ENCODE measurements at regions not wholly inside any gene's neighbourhood (a gene's known extent, or its start where the extent isn't known, plus 50 kb on each side); places are given as distances from the start of the nearest gene placed in this dataset.

DNA sequence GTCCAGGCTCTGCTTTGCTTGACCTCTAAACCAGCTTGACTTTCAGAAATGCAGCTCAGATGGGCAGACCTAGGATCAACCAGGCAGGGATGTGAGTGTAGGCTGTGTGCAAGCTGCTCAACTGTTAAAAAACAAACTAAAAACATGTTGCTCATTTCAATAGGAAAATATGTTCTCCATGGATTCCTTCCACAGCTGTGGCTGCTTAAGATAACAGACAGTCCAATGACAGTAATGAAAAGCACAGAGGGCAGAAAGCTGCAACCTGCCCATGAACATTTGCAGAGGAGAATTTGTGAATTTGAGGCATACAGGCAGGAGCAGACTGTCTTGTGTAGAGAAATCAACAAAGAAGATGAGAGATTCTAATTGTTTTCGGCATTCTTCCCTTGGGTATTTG lies 534.2 kb downstream of the CCSER2 start:
- Histone ChIP-seq H3K27me3 (ENCODE audit: control insufficient read depth, insufficient read depth, low read length) (no peaks in the 10 kb centered on the region), H3K4me1 (ENCODE audit: control insufficient read depth in 2 of 3, insufficient read depth in 2 of 3, low read depth in 1 of 3, low read length in 3 of 3) (no peaks in the 10 kb centered on the region), H3K27ac (ENCODE audit: low read depth in 2 of 2, low read length in 2 of 2) (no peak overlapping the region), H3K4me3 (ENCODE audit: low read length in 3 of 3) (no peak overlapping the region), H3K9me3 (ENCODE audit: control insufficient read depth in 2 of 3, insufficient read depth in 1 of 3, low read length in 3 of 3) (no peaks in the 10 kb centered on the region), H3K36me3 (ENCODE audit: control insufficient read depth in 2 of 3, insufficient read depth in 3 of 3, low read length in 3 of 3) (no peaks in the 10 kb centered on the region), H3K9ac (ENCODE audit: low read length in 3 of 3) (no peak overlapping the region)
- intact Hi-C loops (cut with DNase I): no loop called here
- DNase-seq: peak in 3 of 5 donors; percentile 12 to 58 (median 46)
- TF ChIP-seq, protein P1, sequence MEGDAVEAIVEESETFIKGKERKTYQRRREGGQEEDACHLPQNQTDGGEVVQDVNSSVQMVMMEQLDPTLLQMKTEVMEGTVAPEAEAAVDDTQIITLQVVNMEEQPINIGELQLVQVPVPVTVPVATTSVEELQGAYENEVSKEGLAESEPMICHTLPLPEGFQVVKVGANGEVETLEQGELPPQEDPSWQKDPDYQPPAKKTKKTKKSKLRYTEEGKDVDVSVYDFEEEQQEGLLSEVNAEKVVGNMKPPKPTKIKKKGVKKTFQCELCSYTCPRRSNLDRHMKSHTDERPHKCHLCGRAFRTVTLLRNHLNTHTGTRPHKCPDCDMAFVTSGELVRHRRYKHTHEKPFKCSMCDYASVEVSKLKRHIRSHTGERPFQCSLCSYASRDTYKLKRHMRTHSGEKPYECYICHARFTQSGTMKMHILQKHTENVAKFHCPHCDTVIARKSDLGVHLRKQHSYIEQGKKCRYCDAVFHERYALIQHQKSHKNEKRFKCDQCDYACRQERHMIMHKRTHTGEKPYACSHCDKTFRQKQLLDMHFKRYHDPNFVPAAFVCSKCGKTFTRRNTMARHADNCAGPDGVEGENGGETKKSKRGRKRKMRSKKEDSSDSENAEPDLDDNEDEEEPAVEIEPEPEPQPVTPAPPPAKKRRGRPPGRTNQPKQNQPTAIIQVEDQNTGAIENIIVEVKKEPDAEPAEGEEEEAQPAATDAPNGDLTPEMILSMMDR (IDR thresholded peaks at IDR 0.05; ENCODE audit: borderline replicate concordance, extremely low read depth, insufficient read depth): no peak
- FAIRE-seq: no peak

DNA sequence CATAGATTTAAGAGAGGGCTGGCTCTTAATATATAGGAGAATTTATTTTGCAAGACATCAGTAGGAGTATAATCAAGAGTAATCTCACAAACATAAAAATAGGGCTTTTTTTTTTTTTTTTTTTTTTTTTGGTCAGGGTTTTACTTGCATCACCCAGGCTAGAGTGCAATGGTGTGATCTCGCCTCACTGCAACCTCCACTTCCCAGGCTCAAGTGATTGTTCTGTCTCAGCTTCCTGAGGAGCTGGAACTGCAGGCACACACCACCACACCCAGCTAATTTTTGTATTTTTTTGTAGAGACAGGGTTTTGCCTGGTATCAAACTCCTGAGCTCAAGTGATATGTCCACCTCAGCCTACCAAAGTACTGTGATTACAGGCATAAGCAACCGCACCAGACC lies 535.3 kb downstream of the CCSER2 start:
- Histone ChIP-seq H3K36me3 (ENCODE audit: control insufficient read depth in 2 of 3, insufficient read depth in 3 of 3, low read length in 3 of 3) (no peaks in the 10 kb centered on the region), H3K9ac (ENCODE audit: low read length in 3 of 3) (no peak overlapping the region), H3K27me3 (ENCODE audit: control insufficient read depth, insufficient read depth, low read length) (no peaks in the 10 kb centered on the region), H3K9me3 (ENCODE audit: control insufficient read depth in 2 of 3, insufficient read depth in 1 of 3, low read length in 3 of 3) (no peaks in the 10 kb centered on the region), H3K27ac (ENCODE audit: low read depth in 2 of 2, low read length in 2 of 2) (no peak overlapping the region), H3K4me3 (ENCODE audit: low read length in 3 of 3) (no peak overlapping the region), H3K4me1 (ENCODE audit: control insufficient read depth in 2 of 3, insufficient read depth in 2 of 3, low read depth in 1 of 3, low read length in 3 of 3) (no peaks in the 10 kb centered on the region)
- FAIRE-seq (no peak), DNase-seq (no peak)
- intact Hi-C loops (cut with DNase I): no loop called here
- TF ChIP-seq, protein P1 (IDR thresholded peaks at IDR 0.05; ENCODE audit: borderline replicate concordance, extremely low read depth, insufficient read depth): no peak

DNA sequence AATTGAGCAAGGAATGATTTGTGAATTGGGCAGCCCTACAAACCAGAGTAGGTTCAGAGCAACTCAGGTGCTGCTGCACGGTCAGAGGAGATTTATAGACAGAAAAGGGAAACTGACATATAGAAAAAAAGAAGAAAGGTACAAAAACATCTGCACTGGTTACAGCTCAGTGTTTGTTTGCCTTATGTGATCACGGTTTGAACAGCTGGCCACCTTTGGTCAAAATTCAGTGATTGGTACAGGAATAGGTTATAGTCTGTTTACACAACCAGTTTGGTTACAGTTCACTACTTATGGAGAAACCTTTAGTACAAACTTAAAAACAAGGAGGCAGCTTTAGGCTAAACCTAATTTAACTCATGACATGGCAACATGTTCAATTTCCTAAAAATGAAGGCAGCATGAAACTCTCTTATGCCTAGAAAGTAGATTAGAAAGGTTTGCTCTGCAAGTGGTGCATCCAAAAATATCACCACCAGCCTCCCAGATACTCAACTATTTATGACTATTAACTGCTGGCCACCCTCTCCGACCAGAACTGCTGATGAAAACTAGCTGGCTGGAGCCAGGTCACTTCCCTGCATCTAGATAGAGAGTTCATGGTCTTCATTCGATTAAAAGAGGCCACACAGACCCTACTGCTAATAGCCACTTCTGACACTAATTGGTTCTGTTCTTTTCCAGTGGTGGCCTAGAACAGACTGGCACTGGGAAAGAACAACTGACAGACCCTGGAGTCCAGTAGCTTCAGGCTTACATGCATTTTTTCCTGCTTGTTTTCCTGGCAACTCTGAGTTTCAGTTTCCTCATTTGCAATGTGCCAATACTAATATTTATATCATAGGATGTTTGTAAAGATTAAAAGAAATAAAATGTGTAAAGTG lies 548.0 kb downstream of the CCSER2 start:
- intact Hi-C loops (cut with DNase I): no loop called here
- no peak overlapping the region for H3K27ac ChIP-seq (ENCODE audit: low read depth in 2 of 2, low read length in 2 of 2)
- no peaks in the 10 kb centered on the region for H3K9me3 ChIP-seq (ENCODE audit: control insufficient read depth in 2 of 3, insufficient read depth in 1 of 3, low read length in 3 of 3)
- TF ChIP-seq, protein P1 (IDR thresholded peaks at IDR 0.05; ENCODE audit: borderline replicate concordance, extremely low read depth, insufficient read depth): no peak
- H3K4me1 ChIP-seq (ENCODE audit: control insufficient read depth in 2 of 3, insufficient read depth in 2 of 3, low read depth in 1 of 3, low read length in 3 of 3): no peaks in the 10 kb centered on the region
- no peak overlapping the region for H3K9ac ChIP-seq (ENCODE audit: low read length in 3 of 3)
- H3K36me3 ChIP-seq (ENCODE audit: control insufficient read depth in 2 of 3, insufficient read depth in 3 of 3, low read length in 3 of 3): no peaks in the 10 kb centered on the region
- FAIRE-seq: no peak
- no peaks in the 10 kb centered on the region for H3K27me3 ChIP-seq (ENCODE audit: control insufficient read depth, insufficient read depth, low read length)
- no peak overlapping the region for H3K4me3 ChIP-seq (ENCODE audit: low read length in 3 of 3)
- peak in 1 of 5 donors; percentile 10 for DNase-seq

All from kidney (tissue), 13 donors.